ENCODE measurements at regions not wholly inside any gene's neighbourhood (a gene's known extent, or its start where the extent isn't known, plus 50 kb on each side); places are given as distances from the start of the nearest gene placed in this dataset.

DNA sequence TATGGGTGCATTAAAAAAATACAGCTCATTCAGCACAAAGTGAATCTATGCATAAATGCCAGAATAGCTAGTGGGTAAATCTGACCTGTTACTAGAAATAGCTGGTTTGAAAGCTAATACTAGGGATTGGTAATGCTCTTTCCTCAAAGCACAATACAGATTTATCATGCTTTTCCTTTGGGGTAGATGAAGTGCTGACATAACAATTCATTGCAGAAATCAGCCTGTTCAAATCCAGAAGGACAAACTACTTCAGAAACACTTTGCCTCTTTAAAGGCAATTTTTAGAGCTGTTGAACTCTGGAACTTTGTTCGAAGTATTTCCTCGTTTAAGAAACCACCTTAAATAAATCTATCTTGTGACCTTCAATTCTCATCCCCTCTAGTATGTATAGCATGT, 957.9 kb downstream of the ARAP2 start:
- TF ChIP-seq, protein P1, sequence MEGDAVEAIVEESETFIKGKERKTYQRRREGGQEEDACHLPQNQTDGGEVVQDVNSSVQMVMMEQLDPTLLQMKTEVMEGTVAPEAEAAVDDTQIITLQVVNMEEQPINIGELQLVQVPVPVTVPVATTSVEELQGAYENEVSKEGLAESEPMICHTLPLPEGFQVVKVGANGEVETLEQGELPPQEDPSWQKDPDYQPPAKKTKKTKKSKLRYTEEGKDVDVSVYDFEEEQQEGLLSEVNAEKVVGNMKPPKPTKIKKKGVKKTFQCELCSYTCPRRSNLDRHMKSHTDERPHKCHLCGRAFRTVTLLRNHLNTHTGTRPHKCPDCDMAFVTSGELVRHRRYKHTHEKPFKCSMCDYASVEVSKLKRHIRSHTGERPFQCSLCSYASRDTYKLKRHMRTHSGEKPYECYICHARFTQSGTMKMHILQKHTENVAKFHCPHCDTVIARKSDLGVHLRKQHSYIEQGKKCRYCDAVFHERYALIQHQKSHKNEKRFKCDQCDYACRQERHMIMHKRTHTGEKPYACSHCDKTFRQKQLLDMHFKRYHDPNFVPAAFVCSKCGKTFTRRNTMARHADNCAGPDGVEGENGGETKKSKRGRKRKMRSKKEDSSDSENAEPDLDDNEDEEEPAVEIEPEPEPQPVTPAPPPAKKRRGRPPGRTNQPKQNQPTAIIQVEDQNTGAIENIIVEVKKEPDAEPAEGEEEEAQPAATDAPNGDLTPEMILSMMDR (IDR thresholded peaks at IDR 0.05; ENCODE audit: control extremely low read depth in 1 of 3, insufficient read depth in 1 of 3, low read depth in 1 of 3, low read length in 3 of 3) = no peak
- no peak for TF ChIP-seq POLR2A (IDR thresholded peaks at IDR 0.05; ENCODE audit: control extremely low read depth in 1 of 2, low read depth in 2 of 2, low read length in 2 of 2)
- no peak for TF ChIP-seq ASH2L (IDR thresholded peaks at IDR 0.05; ENCODE audit: low read length)
- no peak for TF ChIP-seq CEBPB (IDR thresholded peaks at IDR 0.05; ENCODE audit: low read depth, low read length)
